IMR-90 (cell line): ENCODE measurements at regions not wholly inside any gene's neighbourhood (a gene's known extent, or its start where the extent isn't known, plus 50 kb on each side); places are given as distances from the start of the nearest gene placed in this dataset.

Experiments
- ATAC-seq: fragments of 200-7000 bp; cut with Tn5 transposase; 2 replicates; pipeline ENCODE4 v1.9.1; 2020; ENCODE audit warnings: low read depth, mild to moderate bottlenecking, moderate library complexity
- BruUV-seq: library from RNA; stranded (reverse); fragments of 400-500 nt; replicated peaks from 2 replicates; lab custom pipeline; 2021; lab: Mats Ljungman, UMichigan
- CTCF ChIA-PET: fragments of 300-600 bp; formaldehyde crosslinking; extraction: SDS; loops from one replicate; lab custom pipeline; 2021; ENCODE audit warnings: antibody characterized with exemption; lab: Yijun Ruan, JAX
- POLR2A ChIA-PET: fragments of 300-600 bp; sonication (Branson Sonifier 250); formaldehyde crosslinking; loops from one replicate; lab custom pipeline; 2022; ENCODE audit warnings: antibody characterized with exemption; ENCODE audit not compliant: unreplicated experiment; lab: Charles Lee
- DNase-seq: peaks from one replicate; pipeline ENCODE4 v3.0.0; 2013
- H2AFZ ChIP-seq: replicated peaks from 2 replicates; pipeline ENCODE3; 2013; ENCODE audit warnings: low read length, mild to moderate bottlenecking; ENCODE audit not compliant: poor library complexity
- H2AK5ac ChIP-seq: 2 replicates; pipeline ENCODE4 v1.6.1; 2013; ENCODE audit warnings: low read depth, low read length, inconsistent platforms
- H2AK9ac ChIP-seq: replicated peaks from 2 replicates; pipeline ENCODE3; 2013; ENCODE audit warnings: mild to moderate bottlenecking, low read depth, low read length, moderate library complexity; ENCODE audit not compliant: poor library complexity
- H2BK120ac ChIP-seq: 2 replicates; pipeline ENCODE4 v1.6.1; 2013; ENCODE audit warnings: low read depth, low read length, inconsistent platforms
- H2BK15ac ChIP-seq: 3 replicates; pipeline ENCODE4 v1.6.1; 2013; ENCODE audit warnings: low read depth, low read length, inconsistent platforms
- H2BK20ac ChIP-seq: 2 replicates; pipeline ENCODE4 v1.6.1; 2013; ENCODE audit warnings: low read depth, mild to moderate bottlenecking, inconsistent platforms, low read length, moderate library complexity
- H2BK5ac ChIP-seq: 2 replicates; pipeline ENCODE4 v1.6.1; 2013; ENCODE audit warnings: mild to moderate bottlenecking, low read depth, low read length, inconsistent platforms; ENCODE audit not compliant: poor library complexity, severe bottlenecking
- H3K14ac ChIP-seq: replicated peaks from 2 replicates; pipeline ENCODE4 v1.6.1; 2013; ENCODE audit warnings: low read depth, low read length, inconsistent platforms
- H3K18ac ChIP-seq: 2 replicates; pipeline ENCODE4 v1.6.1; 2013; ENCODE audit warnings: low read depth, low read length, control low read depth
- H3K23ac ChIP-seq: 2 replicates; pipeline ENCODE4 v1.6.1; 2013; ENCODE audit warnings: low read depth, low read length, inconsistent platforms
- H3K27ac ChIP-seq: 2 replicates; pipeline ENCODE4 v1.5.1; 2013; ENCODE audit warnings: mild to moderate bottlenecking, control low read depth, low read length; ENCODE audit not compliant: insufficient read depth
- H3K27me3 ChIP-seq: 2 replicates; pipeline ENCODE4 v1.6.1; 2013; ENCODE audit warnings: low read length; ENCODE audit not compliant: control insufficient read depth, insufficient read depth
- H3K36me3 ChIP-seq: 2 replicates; pipeline ENCODE4 v1.6.1; 2013; ENCODE audit warnings: low read length, mixed read lengths; ENCODE audit not compliant: control insufficient read depth, insufficient read depth
- H3K4ac ChIP-seq: 2 replicates; pipeline ENCODE4 v1.6.1; 2013; ENCODE audit warnings: low read depth, low read length, inconsistent platforms
- H3K4me1 ChIP-seq: 2 replicates; pipeline ENCODE4 v1.6.1; 2013; ENCODE audit warnings: low read length, mixed read lengths; ENCODE audit not compliant: control insufficient read depth, insufficient read depth
- H3K4me2 ChIP-seq: 2 replicates; pipeline ENCODE4 v1.6.1; 2013; ENCODE audit warnings: low read depth, mild to moderate bottlenecking, control low read depth, low read length, moderate library complexity
- H3K4me3 ChIP-seq: 2 replicates; pipeline ENCODE4 v1.5.1; 2013; ENCODE audit warnings: low read depth, mild to moderate bottlenecking, control low read depth, low read length, moderate library complexity; ENCODE audit not compliant: insufficient read depth
- H3K56ac ChIP-seq: 2 replicates; pipeline ENCODE4 v1.6.1; 2013; ENCODE audit warnings: low read length, inconsistent platforms; ENCODE audit not compliant: insufficient read depth; ENCODE audit errors: extremely low read depth
- H3K79me1 ChIP-seq, 2 experiments: 2 replicates each; pipeline ENCODE4 v1.6.1; 2013; ENCODE audit warnings: low read length in 2 of 2, inconsistent platforms in 1 of 2, low read depth in 1 of 2
- H3K9ac ChIP-seq: 2 replicates; pipeline ENCODE4 v1.6.1; 2013; ENCODE audit warnings: low read depth, low read length, control low read depth
- H3K9me1 ChIP-seq: 2 replicates; pipeline ENCODE4 v1.6.1; 2013; ENCODE audit warnings: low read length, inconsistent platforms; ENCODE audit not compliant: insufficient read depth
- H3K9me3 ChIP-seq: 2 replicates; pipeline ENCODE4 v1.6.1; 2013; ENCODE audit warnings: low read length; ENCODE audit not compliant: control insufficient read depth, insufficient read depth
- H4K20me1 ChIP-seq: 2 replicates; pipeline ENCODE4 v1.6.1; 2013; ENCODE audit warnings: low read length, inconsistent platforms; ENCODE audit not compliant: insufficient read depth
- H4K5ac ChIP-seq: 2 replicates; pipeline ENCODE4 v1.6.1; 2013; ENCODE audit warnings: mild to moderate bottlenecking, low read depth, low read length, control low read depth
- H4K8ac ChIP-seq, 2 experiments: 2 replicates each; pipeline ENCODE4 v1.6.1; 2013; ENCODE audit warnings: low read depth in 2 of 2, low read length in 2 of 2, control low read depth in 1 of 2, inconsistent platforms in 1 of 2
- H4K91ac ChIP-seq: 2 replicates; pipeline ENCODE4 v1.6.1; 2013; ENCODE audit warnings: low read depth, low read length, inconsistent platforms; ENCODE audit not compliant: insufficient read depth
- BHLHE40 ChIP-seq: fragments of 150-350 bp; IDR thresholded peaks from 2 replicates; pipeline ENCODE4 v1.6.1; 2016; ENCODE audit warnings: mild to moderate bottlenecking, low read depth, low read length
- CEBPB ChIP-seq: IDR thresholded peaks from 2 replicates; pipeline ENCODE4 v1.6.1; 2012; ENCODE audit warnings: low read depth, low read length, improper control_type of control experiment
- CHD1 ChIP-seq: IDR thresholded peaks from 2 replicates; pipeline ENCODE4 v1.6.1; 2012; ENCODE audit warnings: low read depth, low read length, improper control_type of control experiment
- CTCF ChIP-seq: conservative IDR thresholded peaks from 2 replicates; pipeline ENCODE4 v1.5.1; 2012; ENCODE audit warnings: mild to moderate bottlenecking, low read depth, low read length, improper control_type of control experiment
- ELK1 ChIP-seq: fragments of 150-350 bp; IDR thresholded peaks from 2 replicates; pipeline ENCODE4 v1.6.1; 2016; ENCODE audit warnings: low read depth, mild to moderate bottlenecking, low read length, moderate library complexity, borderline replicate concordance
- FOS ChIP-seq: fragments of 150-350 bp; IDR thresholded peaks from 2 replicates; pipeline ENCODE4 v1.6.1; 2016; ENCODE audit warnings: low read depth, low read length
- MAFK ChIP-seq: IDR thresholded peaks from 2 replicates; pipeline ENCODE4 v1.6.1; 2012; ENCODE audit warnings: low read depth, low read length, improper control_type of control experiment
- MAZ ChIP-seq: IDR thresholded peaks from 2 replicates; pipeline ENCODE4 v1.6.1; 2012; ENCODE audit warnings: low read depth, mild to moderate bottlenecking, low read length, improper control_type of control experiment, moderate library complexity, borderline replicate concordance
- MXI1 ChIP-seq: IDR thresholded peaks from 2 replicates; pipeline ENCODE4 v1.6.1; 2012; ENCODE audit warnings: low read depth, mild to moderate bottlenecking, low read length, moderate library complexity, borderline replicate concordance
- NFE2L2 ChIP-seq: fragments of 150-350 bp; IDR thresholded peaks from 2 replicates; pipeline ENCODE4 v1.6.1; 2016; ENCODE audit warnings: low read depth, mild to moderate bottlenecking, low read length
- POLR2A ChIP-seq: IDR thresholded peaks from 2 replicates; pipeline ENCODE4 v1.6.1; 2012; ENCODE audit warnings: mild to moderate bottlenecking, low read depth, low read length
- RAD21 ChIP-seq: IDR thresholded peaks from 2 replicates; pipeline ENCODE4 v1.6.1; 2012; ENCODE audit warnings: low read length, improper control_type of control experiment
- RCOR1 ChIP-seq: IDR thresholded peaks from 2 replicates; pipeline ENCODE4 v1.6.1; 2012; ENCODE audit warnings: mild to moderate bottlenecking, low read length, improper control_type of control experiment; ENCODE audit not compliant: insufficient replicate concordance
- RFX5 ChIP-seq: IDR thresholded peaks from 2 replicates; pipeline ENCODE4 v1.8.0; 2012; ENCODE audit warnings: low read depth, mild to moderate bottlenecking, low read length, moderate library complexity
- SMC3 ChIP-seq: fragments of 150-350 bp; IDR thresholded peaks from 2 replicates; pipeline ENCODE4 v1.6.1; 2016; ENCODE audit warnings: low read depth, mild to moderate bottlenecking, antibody characterized with exemption, low read length, moderate library complexity
- USF2 ChIP-seq: fragments of 150-350 bp; IDR thresholded peaks from 2 replicates; pipeline ENCODE4 v1.6.1; 2017; ENCODE audit warnings: mild to moderate bottlenecking, antibody characterized with exemption, low read length, low read depth
- WGBS, 2 experiments: methylation state at CpG; one replicate each; pipeline versions ENCODE4 v1.1.5 to v1.1.7; 2013; ENCODE audit warnings: missing lambda C conversion rate in 2 of 2; ENCODE audit not compliant: insufficient read length in 1 of 2; ENCODE audit errors: extremely low coverage in 2 of 2; 5-methylcytosine and 5-hydroxymethylcytosine counted together
- dilution Hi-C: fragments of 300-500 bp; cut with HindIII; formaldehyde crosslinking; loops from one replicate; pipeline ENCODE4 v1.14.3; 2018; ENCODE audit warnings: low sequenced_read_pairs; ENCODE audit not compliant: unreplicated experiment
- in situ Hi-C: fragments of 300-500 bp; cut with MboI; formaldehyde crosslinking; loops from 3 replicates; pipeline ENCODE4 v1.14.3; 2019; ENCODE audit warnings: low sequenced_read_pairs, inconsistent platforms, mixed read lengths
- intact Hi-C: fragments of 100-400 bp; cut with micrococcal nuclease; formaldehyde crosslinking; loops from 2 replicates; pipeline ENCODE4 v1.10.0; 2022

- no peaks in the 10 kb centered on the region for H3K4me1 ChIP-seq
- H2BK20ac ChIP-seq: no peak overlapping the region
- no peaks in the 10 kb centered on the region for H3K9me3 ChIP-seq
- H3K9me1 ChIP-seq: no peaks in the 10 kb centered on the region
- intact Hi-C loops (no loop called here), in situ Hi-C loops (no loop called here), dilution Hi-C loops (no loop called here)
- H3K18ac ChIP-seq: no peak overlapping the region
- no peak for ATAC-seq
- CTCF ChIA-PET: no interaction called here
- no peak overlapping the region for H3K56ac ChIP-seq
- H2BK5ac ChIP-seq: no peak overlapping the region
- no peaks in the 10 kb centered on the region for H4K20me1 ChIP-seq
- H4K8ac ChIP-seq: no peak overlapping the region
- no peaks in the 10 kb centered on the region; the same call in 1 of the 2 replicates for H3K27me3 ChIP-seq
- no peak overlapping the region for H2AK5ac ChIP-seq
- H2BK120ac ChIP-seq: no peak overlapping the region
- TF ChIP-seq CEBPB (no peak), MAZ (no peak), RAD21 (no peak), FOS (no peak), CTCF (no peak), NFE2L2 (no peak), POLR2A (no peak), SMC3 (no peak), MAFK (no peak), BHLHE40 (no peak), USF2 (no peak), RCOR1 (no peak), RFX5 (no peak), MXI1 (no peak), CHD1 (no peak), ELK1 (no peak)
- no CpG with 5 or more reads among the region's 4 CpGs for WGBS, 2 experiments
- DNase-seq: no peak
- H3K14ac ChIP-seq: no peak overlapping the region
- H3K4me3 ChIP-seq: no peak overlapping the region
- no peak overlapping the region for H3K4me2 ChIP-seq
- H3K23ac ChIP-seq: no peak overlapping the region
- H2BK15ac ChIP-seq: no peak overlapping the region
- no peak overlapping the region for H2AK9ac ChIP-seq
- POLR2A ChIA-PET: no interaction called here
- H3K79me1 ChIP-seq: no peaks in the 10 kb centered on the region
- H3K9ac ChIP-seq: no peak overlapping the region
- H2AFZ ChIP-seq: no peak overlapping the region
- BruUV-seq: no TSS peak
- H3K36me3 ChIP-seq: no peaks in the 10 kb centered on the region
- no peak overlapping the region for H4K5ac ChIP-seq
- no peak overlapping the region for H3K4ac ChIP-seq
- H3K27ac ChIP-seq: no peak overlapping the region
- no peak overlapping the region for H4K91ac ChIP-seq
These were observed 423.1 kb upstream of the DYNLRB2 start for GRCh38 chr16:80117556-80118130.
